SW 1271 (cell line): ENCODE measurements at regions not wholly inside any gene's neighbourhood (a gene's known extent, or its start where the extent isn't known, plus 50 kb on each side); places are given as distances from the start of the nearest gene placed in this dataset.
"Not testable (repeated sequence)": the region's sequence is repeated elsewhere in the genome, so short reads cannot be mapped to it uniquely, and the experiment has no call there.

ENCODE experiments used
- DNase-seq, 2 experiments: peaks; one replicate each; lab custom pipeline; 2025; lab: John Stamatoyannopoulos, UW

GRCh38 chr9:102164247-102164646 lies 425.8 kb upstream of the GRIN3A start:
- DNase-seq = no peak

GRCh38 chr9:102153081-102153480 lies 414.6 kb upstream of the GRIN3A start:
- DNase-seq = not testable (repeated sequence)

- DNase-seq = no peak
Observed at GRCh38 chr9:102135768-102136167, 397.3 kb upstream of the GRIN3A start.

- peak in 1 of 2 experiments; percentile 9 for DNase-seq
Observed at GRCh38 chr9:102124465-102124864, 386.0 kb upstream of the GRIN3A start.

- no peak for DNase-seq
Observed at GRCh38 chr9:102114557-102114956, 376.1 kb upstream of the GRIN3A start.

- no peak for DNase-seq
Observed at GRCh38 chr9:102113191-102113590, 374.7 kb upstream of the GRIN3A start.

GRCh38 chr9:102106439-102106838 lies 368.0 kb upstream of the GRIN3A start:
- DNase-seq = no peak

GRCh38 chr9:102101723-102102122 lies 363.3 kb upstream of the GRIN3A start:
- no peak for DNase-seq

- DNase-seq = no peak
Observed at GRCh38 chr9:102087141-102087540, 348.7 kb upstream of the GRIN3A start.

- no peak for DNase-seq
Observed at GRCh38 chr9:102085548-102085947, 347.1 kb upstream of the GRIN3A start.

GRCh38 chr9:102072059-102072764 lies 333.8 kb upstream of the GRIN3A start:
- DNase-seq = no peak

- no peak for DNase-seq
Observed at GRCh38 chr9:102069969-102070368, 331.5 kb upstream of the GRIN3A start.

- no peak for DNase-seq
Observed at GRCh38 chr9:102054811-102055210, 316.4 kb upstream of the GRIN3A start.

GRCh38 chr9:102049586-102050246 lies 311.3 kb upstream of the GRIN3A start:
- no peak for DNase-seq

GRCh38 chr9:102047549-102047948 lies 309.1 kb upstream of the GRIN3A start:
- no peak for DNase-seq

- DNase-seq = no peak
Observed at GRCh38 chr9:102044133-102044532, 305.7 kb upstream of the GRIN3A start.

- DNase-seq = no peak
Observed at GRCh38 chr9:102038006-102038405, 299.6 kb upstream of the GRIN3A start.

GRCh38 chr9:102035929-102036328 lies 297.5 kb upstream of the GRIN3A start:
- no peak for DNase-seq

GRCh38 chr9:102032614-102033013 lies 294.2 kb upstream of the GRIN3A start:
- no peak for DNase-seq

GRCh38 chr9:102000956-102001355 lies 262.5 kb upstream of the GRIN3A start:
- DNase-seq = no peak

- no peak for DNase-seq
Observed at GRCh38 chr9:101999441-101999840, 261.0 kb upstream of the GRIN3A start.

GRCh38 chr9:101995231-101995630 lies 256.8 kb upstream of the GRIN3A start:
- DNase-seq = no peak

- no peak for DNase-seq
Observed at GRCh38 chr9:101993771-101994170, 255.3 kb upstream of the GRIN3A start.

- DNase-seq = no peak
Observed at GRCh38 chr9:101991926-101992325, 253.5 kb upstream of the GRIN3A start.
